Nephron (organoid): ENCODE measurements at regions not wholly inside any gene's neighbourhood (a gene's known extent, or its start where the extent isn't known, plus 50 kb on each side); places are given as distances from the start of the nearest gene placed in this dataset.
"Not testable (repeated sequence)": the region's sequence is repeated elsewhere in the genome, so short reads cannot be mapped to it uniquely, and the experiment has no call there.

Source experiments
- H3K27ac Mint-ChIP-seq, 3 experiments: 2 replicates each; pipeline ENCODE4 v1.8.0; 2020; ENCODE audit warnings: mixed read lengths in 3 of 3, mild to moderate bottlenecking in 2 of 3, moderate library complexity in 1 of 3
- H3K27me3 Mint-ChIP-seq: 2 replicates; pipeline ENCODE4 v1.8.0; 2021; ENCODE audit warnings: low read depth, mild to moderate bottlenecking, moderate library complexity, mixed read lengths
- H3K36me3 Mint-ChIP-seq: 2 replicates; pipeline ENCODE4 v1.8.0; 2020; ENCODE audit warnings: low read depth, mixed read lengths
- H3K4me1 Mint-ChIP-seq: 2 replicates; pipeline ENCODE4 v1.8.0; 2020; ENCODE audit warnings: mixed read lengths
- H3K4me3 Mint-ChIP-seq, 3 experiments: 2 replicates each; pipeline ENCODE4 v1.8.0; 2020; ENCODE audit warnings: mild to moderate bottlenecking in 3 of 3, mixed read lengths in 3 of 3, moderate library complexity in 2 of 3
- H3K9me3 Mint-ChIP-seq: 2 replicates; pipeline ENCODE4 v1.8.0; 2020; ENCODE audit warnings: mixed read lengths
- CTCF ChIP-seq, 3 experiments: fragments of 200-600 bp; sonication (generic); IDR thresholded peaks; one replicate each; pipeline ENCODE4 v1.5.0; 2021; ENCODE audit warnings: antibody characterized with exemption in 3 of 3; ENCODE audit not compliant: unreplicated experiment in 3 of 3

DNA sequence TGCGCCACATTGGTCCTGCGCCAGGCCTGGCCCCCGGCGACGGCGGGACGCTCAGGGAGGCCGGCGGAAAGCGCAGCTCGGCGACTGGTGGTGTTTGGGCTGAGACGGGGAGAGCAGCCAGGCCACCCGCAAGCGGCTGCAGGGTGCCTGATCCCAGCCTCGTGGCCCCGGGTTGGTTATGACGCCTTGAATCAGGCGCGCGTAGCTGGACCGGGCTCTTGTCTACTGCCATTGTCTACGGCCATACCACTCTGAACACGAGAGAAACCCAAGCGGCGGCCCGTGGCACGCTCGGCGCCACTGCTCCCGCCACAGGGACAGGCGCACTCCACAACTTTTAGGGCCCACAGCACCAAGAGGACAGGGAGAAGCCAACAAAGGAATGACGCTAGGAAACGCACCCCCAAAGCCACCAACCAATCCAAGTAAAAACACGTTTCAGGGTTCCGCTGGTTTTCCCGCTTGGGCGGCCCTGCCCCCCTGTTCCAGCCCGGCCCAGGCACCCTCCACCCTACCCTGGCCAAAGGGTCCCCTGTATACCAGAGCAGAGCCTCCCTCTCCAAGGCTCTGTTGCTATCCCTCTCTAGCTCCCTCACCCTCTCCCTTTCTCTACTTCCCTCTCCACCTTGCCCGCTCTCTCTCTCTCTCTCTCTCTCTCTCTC is 1849.3 kb upstream of the DEFB115 start:
- Mint-ChIP-seq H3K27ac (no peak overlapping the region), H3K4me1 (no peaks in the 10 kb centered on the region), H3K27me3 (no peaks in the 10 kb centered on the region), H3K4me3 (no peak overlapping the region), H3K36me3 (peaks cover 5% of the 10 kb centered on the region), H3K9me3 (peaks cover 49% of the 10 kb centered on the region)
- TF ChIP-seq CTCF (IDR thresholded peaks at IDR 0.05; ENCODE audit: unreplicated experiment in 3 of 3) = no peak

DNA sequence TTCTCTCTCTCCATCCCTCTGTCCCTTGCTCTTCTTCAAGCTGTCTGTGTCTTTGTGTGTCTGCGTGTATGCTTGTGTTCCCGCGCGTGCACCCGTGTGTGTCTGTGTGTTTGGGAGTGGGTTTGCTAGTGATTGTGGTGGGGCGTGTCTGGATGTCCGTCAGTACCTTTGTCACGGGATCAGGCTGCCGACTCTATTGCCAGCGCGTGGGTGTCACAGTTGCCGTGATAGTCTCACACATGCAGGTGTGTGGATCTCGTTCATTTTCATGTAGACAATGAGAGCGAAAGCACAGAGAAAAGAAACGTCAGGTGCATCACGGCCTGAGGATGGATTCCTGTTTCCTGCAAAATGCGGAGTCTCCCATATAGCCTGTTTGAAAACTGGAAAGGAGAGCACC is 1848.8 kb upstream of the DEFB115 start:
- not testable (repeated sequence) for H3K36me3 Mint-ChIP-seq, H3K4me1 Mint-ChIP-seq, H3K4me3 Mint-ChIP-seq, H3K27me3 Mint-ChIP-seq, H3K27ac Mint-ChIP-seq
- peaks cover 52% of the 10 kb centered on the region for H3K9me3 Mint-ChIP-seq

- H3K27me3 Mint-ChIP-seq, H3K36me3 Mint-ChIP-seq, H3K4me3 Mint-ChIP-seq, H3K27ac Mint-ChIP-seq, H3K4me1 Mint-ChIP-seq: not testable (repeated sequence)
- H3K9me3 Mint-ChIP-seq = peaks cover 52% of the 10 kb centered on the region
Measured at GRCh38 chr20:29409160-29409689, 1848.2 kb upstream of the DEFB115 start.

GRCh38 chr20:29409833-29410805 is 1847.3 kb upstream of the DEFB115 start:
- peaks cover 10% of the 10 kb centered on the region for H3K36me3 Mint-ChIP-seq
- no peaks in the 10 kb centered on the region for H3K27me3 Mint-ChIP-seq
- no peak overlapping the region for H3K27ac Mint-ChIP-seq
- peaks cover 47% of the 10 kb centered on the region for H3K9me3 Mint-ChIP-seq
- no peak overlapping the region for H3K4me3 Mint-ChIP-seq
- no peak for TF ChIP-seq CTCF (IDR thresholded peaks at IDR 0.05; ENCODE audit: unreplicated experiment in 3 of 3)
- H3K4me1 Mint-ChIP-seq = no peaks in the 10 kb centered on the region

GRCh38 chr20:29410806-29411457 is 1846.5 kb upstream of the DEFB115 start:
- H3K27me3 Mint-ChIP-seq = no peaks in the 10 kb centered on the region
- no peaks in the 10 kb centered on the region for H3K4me1 Mint-ChIP-seq
- no peak overlapping the region for H3K4me3 Mint-ChIP-seq
- peaks cover 45% of the 10 kb centered on the region for H3K9me3 Mint-ChIP-seq
- peaks cover 10% of the 10 kb centered on the region for H3K36me3 Mint-ChIP-seq
- no peak overlapping the region for H3K27ac Mint-ChIP-seq
- no peak for TF ChIP-seq CTCF (IDR thresholded peaks at IDR 0.05; ENCODE audit: unreplicated experiment in 3 of 3)

GRCh38 chr20:29411458-29411820 is 1846.0 kb upstream of the DEFB115 start:
- H3K4me3 Mint-ChIP-seq, H3K4me1 Mint-ChIP-seq, H3K36me3 Mint-ChIP-seq, H3K27me3 Mint-ChIP-seq, H3K27ac Mint-ChIP-seq: not testable (repeated sequence)
- peaks cover 44% of the 10 kb centered on the region for H3K9me3 Mint-ChIP-seq

DNA sequence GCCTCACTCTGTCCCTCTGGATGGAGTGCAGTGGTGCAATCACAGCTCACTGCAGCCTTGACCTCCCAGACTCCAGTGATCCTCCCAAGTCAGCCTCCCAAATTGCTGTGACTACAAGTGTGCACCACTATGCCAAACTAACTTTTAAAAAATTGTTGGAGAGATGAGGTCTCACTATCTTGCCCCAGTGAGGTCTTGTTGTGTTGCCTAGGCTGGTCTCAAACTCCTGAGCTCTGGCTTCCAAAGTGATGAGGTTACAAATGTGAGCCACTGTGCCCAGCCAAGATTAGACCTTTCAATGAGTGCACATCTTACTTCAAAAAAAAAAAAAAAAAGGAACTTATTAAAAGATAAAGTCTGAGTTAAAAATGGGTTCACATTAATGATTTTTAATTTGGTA is 1838.1 kb upstream of the DEFB115 start:
- no peak for TF ChIP-seq CTCF (IDR thresholded peaks at IDR 0.05; ENCODE audit: unreplicated experiment in 3 of 3)
- H3K36me3 Mint-ChIP-seq = no peaks in the 10 kb centered on the region
- no peaks in the 10 kb centered on the region for H3K27me3 Mint-ChIP-seq
- no peak overlapping the region for H3K4me3 Mint-ChIP-seq
- no peak overlapping the region for H3K27ac Mint-ChIP-seq
- peaks cover 12% of the 10 kb centered on the region for H3K9me3 Mint-ChIP-seq
- no peaks in the 10 kb centered on the region for H3K4me1 Mint-ChIP-seq
